Stimulated activated memory B cell treated with anti-CD40 and anti-IgM and Interleukin-4, amounts not matched to agents 10 μg/mL and 1 μg/mL and 100 μg/mL, for 72 hours (primary cell): ENCODE measurements at regions not wholly inside any gene's neighbourhood (a gene's known extent, or its start where the extent isn't known, plus 50 kb on each side); places are given as distances from the start of the nearest gene placed in this dataset.

ENCODE experiments used
- ATAC-seq: fragments of 150-1000 bp; cut with Tn5 transposase; 2 replicates; pipeline ENCODE4 v1.10.0; 2021
- H3K27ac Mint-ChIP-seq: one replicate; pipeline ENCODE4 v1.8.0; 2022; ENCODE audit warnings: mild to moderate bottlenecking, mixed read lengths
- H3K27me3 Mint-ChIP-seq: one replicate; pipeline ENCODE4 v1.8.0; 2022; ENCODE audit warnings: mixed read lengths
- H3K36me3 Mint-ChIP-seq: one replicate; pipeline ENCODE4 v1.8.0; 2022; ENCODE audit warnings: mixed read lengths
- H3K4me1 Mint-ChIP-seq: one replicate; pipeline ENCODE4 v1.8.0; 2022; ENCODE audit warnings: mixed read lengths
- H3K4me3 Mint-ChIP-seq: one replicate; pipeline ENCODE4 v1.8.0; 2022; ENCODE audit warnings: mild to moderate bottlenecking, moderate library complexity, mixed read lengths
- H3K9me3 Mint-ChIP-seq: one replicate; pipeline ENCODE4 v1.8.0; 2022; ENCODE audit warnings: mixed read lengths

DNA sequence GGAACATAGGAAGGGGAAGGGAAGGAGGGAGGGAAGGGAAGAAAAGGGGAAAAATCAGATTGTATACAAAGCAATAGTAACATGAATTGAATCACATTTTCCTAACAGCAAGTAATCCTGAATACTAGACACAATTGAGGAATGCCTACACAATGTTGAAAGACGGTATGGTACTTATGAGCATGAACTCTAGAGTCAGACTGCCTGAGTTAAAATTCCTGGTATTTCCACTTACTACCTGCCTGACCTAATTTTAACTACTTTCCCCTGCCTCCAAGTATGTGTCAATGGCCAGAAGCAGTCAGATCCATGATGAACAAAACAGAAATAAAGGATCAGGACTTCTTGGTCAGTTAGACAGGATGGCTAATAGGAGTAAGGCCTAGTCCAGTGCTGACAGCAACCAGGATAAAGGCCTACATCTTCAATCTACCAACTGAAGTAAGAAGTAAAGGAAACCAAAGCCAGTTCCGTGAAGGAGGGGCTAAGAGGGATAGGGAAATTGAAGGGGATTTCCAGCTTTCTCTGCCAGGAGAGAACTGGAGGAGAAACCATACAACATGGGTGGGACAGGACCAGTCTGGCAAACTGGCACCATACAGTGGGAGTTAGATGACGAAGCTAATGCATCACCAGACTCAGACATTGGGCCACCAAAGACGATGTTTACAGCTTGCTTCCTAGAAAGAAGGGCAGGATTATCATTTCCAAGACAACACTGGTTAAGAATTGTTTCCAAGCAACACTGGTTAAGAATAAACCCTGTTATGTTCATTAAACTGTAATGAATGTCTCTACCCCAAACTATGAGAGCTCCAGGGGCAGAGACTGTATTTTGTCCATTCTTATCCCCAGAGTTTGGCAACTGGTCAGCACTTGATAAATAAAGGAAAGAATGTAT, 151.6 kb upstream of the UBE2E2 start:
- H3K4me3 Mint-ChIP-seq: no peak overlapping the region
- H3K36me3 Mint-ChIP-seq: peaks cover 6% of the 10 kb centered on the region
- no peak overlapping the region for H3K27ac Mint-ChIP-seq
- H3K9me3 Mint-ChIP-seq: peaks cover 9% of the 10 kb centered on the region
- no peaks in the 10 kb centered on the region for H3K27me3 Mint-ChIP-seq
- H3K4me1 Mint-ChIP-seq: peaks cover 19% of the 10 kb centered on the region
- ATAC-seq: no peak

DNA sequence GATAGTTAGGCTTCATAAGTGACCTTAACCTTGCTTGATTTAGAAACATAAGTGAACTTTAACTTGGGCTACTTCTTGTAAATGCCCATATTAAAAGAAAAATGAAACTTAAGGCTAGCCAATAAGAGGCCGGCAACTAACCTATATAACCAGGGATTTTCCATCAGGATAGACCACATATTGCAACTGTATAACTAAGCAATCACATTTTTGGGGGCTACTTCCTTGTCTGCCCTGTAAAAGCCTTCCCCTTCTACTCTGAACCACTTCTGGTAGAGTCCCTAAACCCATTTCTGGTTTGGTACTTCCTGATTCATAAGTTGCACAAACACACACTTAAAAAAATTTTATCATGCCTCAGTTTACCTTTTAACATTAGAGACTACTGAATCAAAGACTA, 150.9 kb upstream of the UBE2E2 start:
- peaks cover 5% of the 10 kb centered on the region for H3K9me3 Mint-ChIP-seq
- H3K27me3 Mint-ChIP-seq: no peaks in the 10 kb centered on the region
- H3K36me3 Mint-ChIP-seq: peaks cover 4% of the 10 kb centered on the region
- no peak overlapping the region for H3K27ac Mint-ChIP-seq
- peaks cover 19% of the 10 kb centered on the region for H3K4me1 Mint-ChIP-seq
- H3K4me3 Mint-ChIP-seq: no peak overlapping the region
- ATAC-seq: peak; percentile 55

DNA sequence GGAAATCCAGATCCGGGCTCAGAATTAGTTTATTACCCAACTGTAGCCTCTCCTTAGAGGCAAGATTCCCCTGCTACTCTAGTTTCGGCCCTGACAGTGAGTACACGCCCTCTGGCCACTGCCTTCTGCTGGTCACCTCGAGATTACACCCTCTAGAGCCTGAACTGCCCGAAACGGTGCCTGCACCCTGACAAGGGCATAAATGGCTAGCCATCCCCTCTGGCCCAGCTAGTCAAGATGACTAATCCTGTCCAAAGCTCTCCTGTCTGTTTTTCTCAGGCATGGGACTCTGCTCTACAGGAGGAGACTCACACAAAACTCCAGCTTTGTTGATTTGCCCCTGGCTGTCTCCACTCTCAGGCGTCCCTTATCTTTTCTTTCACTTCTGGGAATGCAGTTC, 150.5 kb upstream of the UBE2E2 start:
- ATAC-seq: peak; percentile 20
- H3K27ac Mint-ChIP-seq: no peak overlapping the region

DNA sequence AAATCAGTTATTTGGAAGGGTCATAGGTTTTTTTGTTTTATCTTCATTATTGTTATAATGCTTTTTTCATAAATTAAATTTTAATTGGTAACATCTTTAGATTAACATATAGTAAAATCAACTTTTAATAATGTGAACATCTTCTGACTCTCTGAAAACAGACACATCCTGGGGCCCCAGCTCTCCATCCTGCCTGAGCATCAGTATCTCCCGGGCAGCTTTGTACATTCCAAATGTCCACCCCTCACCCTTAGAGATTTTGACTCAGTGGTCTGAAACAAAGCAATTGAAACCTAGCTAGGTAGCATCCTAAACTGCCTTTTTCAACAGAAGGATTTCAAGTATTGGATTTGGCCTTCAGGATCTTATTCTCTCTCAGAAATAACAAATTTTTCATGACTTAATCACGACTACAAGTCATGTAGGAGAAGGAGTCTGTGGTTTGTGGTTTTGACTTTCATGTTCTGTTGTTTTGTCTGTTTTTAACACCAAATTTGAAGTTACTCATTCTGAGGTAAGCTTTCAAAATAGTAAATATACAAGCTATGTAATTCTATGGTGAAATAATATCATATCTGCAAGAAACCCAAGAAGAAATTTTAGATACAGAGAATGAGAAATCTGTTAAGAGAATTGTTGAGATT, 147.3 kb upstream of the UBE2E2 start:
- Mint-ChIP-seq H3K9me3 (peaks cover 6% of the 10 kb centered on the region), H3K4me1 (peaks cover 19% of the 10 kb centered on the region)
- ATAC-seq: no peak

More for the DNA sequence above, 150.5 kb upstream of the UBE2E2 start:
- Mint-ChIP-seq H3K4me3 (no peak overlapping the region), H3K27me3 (no peaks in the 10 kb centered on the region), H3K36me3 (no peaks in the 10 kb centered on the region), H3K9me3 (peaks cover 3% of the 10 kb centered on the region), H3K4me1 (peaks cover 19% of the 10 kb centered on the region)

DNA sequence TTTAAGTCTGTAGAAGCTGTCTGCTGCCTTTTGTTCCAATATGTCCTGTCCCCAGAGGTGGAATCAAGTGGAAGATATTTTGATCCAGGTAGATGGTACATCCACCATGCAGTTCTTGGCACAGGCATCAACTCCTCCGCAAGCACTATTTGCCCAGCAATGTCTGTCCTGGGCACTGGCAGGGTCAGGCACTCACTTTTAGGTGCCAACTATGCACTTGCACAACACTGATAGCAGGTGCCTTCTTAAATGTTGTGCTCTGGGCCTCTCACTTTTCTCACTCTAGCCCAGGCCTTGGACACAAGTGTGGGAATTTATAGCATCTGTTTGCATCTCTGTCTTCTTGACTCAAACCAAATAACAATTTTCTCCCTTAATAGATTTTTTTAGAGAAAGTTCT, 140.5 kb upstream of the UBE2E2 start:
- Mint-ChIP-seq H3K27ac (no peak overlapping the region), H3K9me3 (peaks cover 11% of the 10 kb centered on the region), H3K4me1 (no peaks in the 10 kb centered on the region), H3K4me3 (no peak overlapping the region), H3K27me3 (no peaks in the 10 kb centered on the region), H3K36me3 (peaks cover 5% of the 10 kb centered on the region)
- ATAC-seq: no peak

More for the DNA sequence above, 147.3 kb upstream of the UBE2E2 start:
- Mint-ChIP-seq H3K27ac (no peak overlapping the region), H3K27me3 (no peaks in the 10 kb centered on the region), H3K4me3 (no peak overlapping the region), H3K36me3 (no peaks in the 10 kb centered on the region)

DNA sequence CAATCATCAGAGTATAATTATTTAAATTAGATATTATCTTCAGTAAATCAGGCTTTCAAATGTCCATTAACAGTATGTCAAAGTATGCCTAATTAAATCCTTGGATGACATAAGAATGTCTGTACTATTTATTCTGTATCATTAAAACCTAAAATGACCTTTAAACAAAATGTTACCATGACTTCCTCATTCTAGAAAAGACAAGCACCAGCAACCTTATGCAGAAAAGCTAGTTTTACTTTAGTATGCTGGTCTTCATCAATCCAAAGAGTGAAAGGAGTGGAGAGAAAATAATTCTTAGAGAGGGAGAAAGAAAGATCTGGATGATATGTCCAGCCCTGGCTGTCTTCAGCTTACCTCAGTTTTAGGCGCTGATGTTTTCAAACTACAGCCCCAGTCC, 140.1 kb upstream of the UBE2E2 start:
- ATAC-seq: no peak
- Mint-ChIP-seq H3K9me3 (peaks cover 11% of the 10 kb centered on the region), H3K4me1 (no peaks in the 10 kb centered on the region), H3K36me3 (peaks cover 5% of the 10 kb centered on the region), H3K27me3 (no peaks in the 10 kb centered on the region), H3K27ac (no peak overlapping the region), H3K4me3 (no peak overlapping the region)

DNA sequence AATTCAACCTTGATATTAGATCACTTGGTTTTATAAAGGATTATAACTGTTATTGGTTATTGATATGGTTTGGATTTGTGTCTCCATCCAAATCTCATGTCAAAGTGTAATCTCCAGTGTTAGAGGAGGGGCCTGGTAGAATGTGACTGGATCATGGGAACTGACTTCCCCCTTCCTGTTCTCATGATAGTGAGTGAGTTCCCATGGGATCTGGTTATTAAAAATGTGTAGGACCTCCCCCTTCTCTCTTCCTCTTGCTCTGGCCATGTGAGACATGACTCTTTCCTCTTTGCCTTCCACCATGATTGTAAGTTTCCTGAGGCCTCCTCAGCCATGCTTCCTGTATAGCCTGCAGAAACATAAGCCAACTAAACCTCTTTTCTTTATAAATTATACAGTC, 136.0 kb upstream of the UBE2E2 start:
- peaks cover 19% of the 10 kb centered on the region for H3K4me1 Mint-ChIP-seq
- peaks cover 3% of the 10 kb centered on the region for H3K9me3 Mint-ChIP-seq
- H3K36me3 Mint-ChIP-seq: no peaks in the 10 kb centered on the region
- H3K27ac Mint-ChIP-seq: no peak overlapping the region
- H3K27me3 Mint-ChIP-seq: no peaks in the 10 kb centered on the region
- no peak overlapping the region for H3K4me3 Mint-ChIP-seq
- no peak for ATAC-seq

DNA sequence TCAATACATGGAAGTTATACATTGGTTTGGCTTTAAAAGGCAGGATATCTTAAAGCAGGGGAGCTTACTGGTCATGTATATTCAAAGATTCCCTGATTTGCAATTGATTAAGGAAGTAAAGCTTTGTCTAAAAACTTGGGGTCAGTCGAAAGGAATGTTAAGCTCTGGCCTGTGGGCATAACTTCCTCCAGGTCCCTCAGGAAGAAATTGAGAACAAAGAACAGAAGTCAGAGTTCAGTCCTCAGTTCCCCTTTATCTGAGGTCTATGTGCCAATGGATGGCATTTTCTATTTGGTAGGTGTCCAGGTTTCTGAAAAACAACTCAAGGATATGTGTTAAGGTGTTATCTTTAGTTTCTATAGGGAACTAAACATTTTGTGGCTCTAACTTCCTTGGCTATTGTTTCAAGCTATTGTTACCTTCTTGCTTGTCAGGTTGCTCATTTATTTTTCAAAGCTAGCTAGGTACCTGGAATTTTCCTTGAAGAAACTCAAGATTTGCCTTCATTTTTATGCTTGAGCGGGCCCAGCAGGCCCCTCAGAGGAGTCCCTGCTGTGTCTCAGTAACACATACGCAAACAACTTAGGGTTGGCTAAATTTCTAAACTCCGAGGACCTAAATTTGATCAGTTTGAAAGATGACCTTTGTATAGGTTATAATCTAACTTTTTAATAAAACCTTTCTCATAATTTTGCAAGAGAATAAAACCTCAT, 135.0 kb upstream of the UBE2E2 start:
- Mint-ChIP-seq H3K9me3 (peaks cover 3% of the 10 kb centered on the region), H3K4me3 (no peak overlapping the region), H3K27me3 (no peaks in the 10 kb centered on the region), H3K4me1 (peaks cover 26% of the 10 kb centered on the region), H3K36me3 (no peaks in the 10 kb centered on the region), H3K27ac (no peak overlapping the region)
- no peak for ATAC-seq

DNA sequence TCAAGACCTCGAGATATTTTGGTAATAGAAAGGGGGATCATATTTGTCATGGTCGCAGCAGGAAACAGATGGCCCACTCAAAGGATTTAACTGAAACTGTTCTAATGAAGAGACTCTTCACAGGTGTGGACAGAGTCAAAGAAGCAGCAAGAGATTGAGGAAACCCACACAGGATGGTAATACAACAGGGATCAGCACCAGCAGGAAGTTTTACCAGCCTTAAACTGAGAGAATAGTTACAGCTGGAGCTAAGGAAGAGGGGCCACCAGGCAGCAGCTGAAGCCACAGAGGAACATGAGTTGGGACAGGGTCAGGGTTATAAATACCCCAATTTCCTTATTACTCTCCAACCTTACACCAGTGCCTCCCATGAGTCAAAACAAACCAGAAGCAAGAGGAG, 131.8 kb upstream of the UBE2E2 start:
- Mint-ChIP-seq H3K36me3 (no peaks in the 10 kb centered on the region), H3K4me1 (peaks cover 26% of the 10 kb centered on the region), H3K9me3 (peaks cover 3% of the 10 kb centered on the region), H3K4me3 (no peak overlapping the region), H3K27ac (peak overlapping the region; percentile 38), H3K27me3 (no peaks in the 10 kb centered on the region)
- no peak for ATAC-seq

DNA sequence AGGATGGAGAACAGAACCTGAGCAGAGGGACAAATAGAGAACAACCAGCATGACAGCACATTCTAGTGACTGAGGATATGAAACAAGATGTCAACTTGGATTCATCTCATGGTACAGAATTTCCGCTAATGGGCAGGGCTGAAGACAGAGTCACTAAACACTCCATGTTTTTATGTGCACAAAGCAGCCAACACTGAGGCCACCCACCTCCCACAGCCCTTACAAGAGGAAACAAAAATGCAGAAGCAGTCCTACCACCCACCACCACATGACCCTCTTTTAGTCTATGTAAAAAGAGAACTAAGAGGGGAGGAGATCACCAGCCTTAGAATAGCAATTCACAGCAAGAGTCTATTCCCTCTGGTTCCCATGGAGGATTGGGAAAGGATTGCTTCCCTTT, 131.4 kb upstream of the UBE2E2 start:
- H3K9me3 Mint-ChIP-seq: peaks cover 3% of the 10 kb centered on the region
- ATAC-seq: peak; percentile 96
- H3K27me3 Mint-ChIP-seq: no peaks in the 10 kb centered on the region
- no peaks in the 10 kb centered on the region for H3K36me3 Mint-ChIP-seq
- peaks cover 26% of the 10 kb centered on the region for H3K4me1 Mint-ChIP-seq
- H3K4me3 Mint-ChIP-seq: no peak overlapping the region
- H3K27ac Mint-ChIP-seq: peak overlapping the region; percentile 38

DNA sequence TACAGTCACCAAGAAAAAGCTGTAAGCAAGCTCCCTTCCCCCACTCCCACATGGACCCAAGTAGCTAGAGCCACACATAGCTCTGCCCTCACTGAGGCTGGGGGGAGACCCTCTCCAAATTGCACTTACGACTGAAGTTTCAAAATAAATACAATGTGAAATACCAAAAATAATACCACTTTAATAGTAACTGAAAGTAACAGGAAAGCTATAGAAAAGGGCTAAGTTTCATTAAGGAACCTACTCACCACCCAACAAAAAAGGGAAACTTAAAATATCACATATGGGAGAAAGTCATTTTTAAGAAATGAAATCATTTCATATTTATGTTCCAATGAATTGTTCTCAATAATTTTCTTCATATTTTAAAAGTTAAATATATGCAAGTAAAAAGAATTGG, 130.4 kb upstream of the UBE2E2 start:
- no peak overlapping the region for H3K27ac Mint-ChIP-seq
- H3K4me3 Mint-ChIP-seq: no peak overlapping the region
- no peak for ATAC-seq
- no peaks in the 10 kb centered on the region for H3K36me3 Mint-ChIP-seq
- H3K27me3 Mint-ChIP-seq: no peaks in the 10 kb centered on the region
- peaks cover 3% of the 10 kb centered on the region for H3K9me3 Mint-ChIP-seq
- peaks cover 26% of the 10 kb centered on the region for H3K4me1 Mint-ChIP-seq

DNA sequence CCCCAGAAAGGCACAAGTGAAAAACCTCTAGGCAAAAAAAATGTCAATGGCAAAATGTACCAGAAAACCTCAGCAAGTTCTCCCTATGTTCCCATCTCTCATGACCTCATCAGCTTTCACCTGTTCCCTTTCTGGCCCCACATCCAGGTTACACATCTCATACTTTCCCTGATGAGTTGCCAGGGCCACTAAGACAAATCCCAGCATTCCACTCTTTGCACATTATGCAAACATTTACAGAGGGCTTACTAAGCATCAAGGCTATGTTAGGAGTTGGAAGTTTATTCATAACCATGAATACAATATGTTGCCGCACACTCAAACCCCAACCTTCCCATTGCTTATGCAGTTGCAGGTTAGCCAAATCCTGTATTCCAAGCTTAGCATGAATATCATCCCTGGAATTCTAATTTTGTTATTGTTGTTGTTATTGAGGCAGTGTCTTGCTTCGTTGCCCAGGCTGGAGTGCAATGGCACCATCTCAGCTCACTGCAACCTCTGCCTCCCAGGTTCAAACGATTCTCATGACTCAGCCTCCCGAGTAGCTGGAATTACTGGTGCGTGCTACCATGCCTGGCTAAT, 129.3 kb upstream of the UBE2E2 start:
- ATAC-seq: no peak

DNA sequence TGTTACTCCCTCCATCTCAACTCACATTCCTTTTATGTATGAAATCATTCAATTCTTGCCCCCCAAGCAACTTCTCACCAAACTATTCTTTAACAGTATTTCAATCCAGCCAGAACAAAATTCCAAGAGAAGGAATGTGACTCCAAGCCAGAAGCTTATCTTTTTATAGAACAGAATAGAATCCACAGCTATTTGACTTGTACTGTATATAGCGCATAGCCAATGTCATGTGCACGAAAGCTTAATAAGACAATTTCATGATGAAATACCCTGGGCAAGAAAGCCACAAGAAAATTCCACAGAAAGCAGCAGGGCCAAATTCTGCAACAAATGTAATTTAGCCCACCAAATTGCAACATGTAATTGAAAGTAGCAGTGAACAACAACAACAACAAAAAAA, 127.6 kb upstream of the UBE2E2 start:
- no peaks in the 10 kb centered on the region for H3K36me3 Mint-ChIP-seq
- no peaks in the 10 kb centered on the region for H3K27me3 Mint-ChIP-seq
- no peaks in the 10 kb centered on the region for H3K9me3 Mint-ChIP-seq
- ATAC-seq: no peak
- no peak overlapping the region for H3K4me3 Mint-ChIP-seq
- H3K27ac Mint-ChIP-seq: no peak overlapping the region
- H3K4me1 Mint-ChIP-seq: peaks cover 31% of the 10 kb centered on the region

More for the DNA sequence above, 129.3 kb upstream of the UBE2E2 start:
- no peaks in the 10 kb centered on the region for H3K36me3 Mint-ChIP-seq
- H3K27me3 Mint-ChIP-seq: no peaks in the 10 kb centered on the region
- H3K27ac Mint-ChIP-seq: no peak overlapping the region
- peaks cover 26% of the 10 kb centered on the region for H3K4me1 Mint-ChIP-seq
- H3K9me3 Mint-ChIP-seq: peaks cover 3% of the 10 kb centered on the region
- H3K4me3 Mint-ChIP-seq: no peak overlapping the region

DNA sequence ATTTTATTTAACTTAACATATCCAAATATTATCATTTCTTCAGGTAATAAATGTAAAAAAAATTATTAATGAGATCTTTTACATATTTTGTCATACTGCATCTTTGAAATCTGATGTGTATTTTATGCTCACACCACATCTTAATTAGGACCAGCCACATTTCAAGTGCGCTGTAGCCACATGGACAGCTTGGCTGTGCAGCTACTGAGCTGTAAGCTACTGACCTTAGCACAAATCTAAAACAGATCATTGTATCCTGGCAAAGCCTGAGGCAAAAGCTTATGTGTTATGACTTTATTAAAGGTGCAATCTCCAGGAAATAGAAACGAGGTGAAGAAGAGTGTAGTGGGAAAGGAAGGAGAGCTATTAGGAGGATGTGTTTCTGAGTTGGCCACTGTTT, 126.7 kb upstream of the UBE2E2 start:
- Mint-ChIP-seq H3K4me3 (no peak overlapping the region), H3K4me1 (peaks cover 25% of the 10 kb centered on the region), H3K27ac (no peak overlapping the region), H3K27me3 (no peaks in the 10 kb centered on the region), H3K36me3 (no peaks in the 10 kb centered on the region), H3K9me3 (no peaks in the 10 kb centered on the region)
- no peak for ATAC-seq

DNA sequence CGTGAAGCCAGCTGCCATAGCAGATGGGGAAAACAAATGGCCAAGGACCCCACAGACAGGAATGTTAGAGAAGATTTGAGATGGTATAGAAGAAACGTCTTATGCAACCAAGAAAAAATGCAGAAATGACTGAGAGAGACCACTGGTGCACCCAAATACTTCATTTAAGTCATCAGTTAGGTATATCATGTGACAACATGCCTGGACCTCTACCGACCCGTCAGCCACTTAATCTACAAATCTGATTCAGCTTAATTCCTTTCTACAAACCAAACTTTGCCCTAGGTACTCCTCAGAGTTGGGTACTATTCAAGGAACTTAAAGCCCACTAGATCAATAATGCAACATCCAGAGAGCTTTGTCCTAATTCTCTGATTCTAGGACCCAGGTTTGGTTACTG, 126.0 kb upstream of the UBE2E2 start:
- H3K36me3 Mint-ChIP-seq: no peaks in the 10 kb centered on the region
- ATAC-seq: no peak
- no peaks in the 10 kb centered on the region for H3K9me3 Mint-ChIP-seq
- no peak overlapping the region for H3K27ac Mint-ChIP-seq
- no peak overlapping the region for H3K4me3 Mint-ChIP-seq
- H3K4me1 Mint-ChIP-seq: peaks cover 18% of the 10 kb centered on the region
- no peaks in the 10 kb centered on the region for H3K27me3 Mint-ChIP-seq
